Right atrium auricular region (tissue), 2 donors: ENCODE measurements at regions not wholly inside any gene's neighbourhood (a gene's known extent, or its start where the extent isn't known, plus 50 kb on each side); places are given as distances from the start of the nearest gene placed in this dataset.

ENCODE experiments used
- DNase-seq: peaks from one replicate; pipeline ENCODE4 v3.0.0-alpha.2; 2019; ENCODE audit warnings: low spot score
- H3K27ac ChIP-seq, 2 donors: fragments of 200-600 bp; sonication (generic); 1 replicate in 1 of 2; 2 replicates in 1 of 2; pipeline ENCODE4 v1.5.1; 2016 to 2019
- H3K27me3 ChIP-seq, 2 donors: fragments of 200-600 bp; sonication (generic); one replicate each; pipeline versions ENCODE4 v1.5.1 to v1.6.0; 2017 to 2019
- H3K36me3 ChIP-seq: fragments of 200-600 bp; sonication (generic); one replicate; pipeline ENCODE4 v1.5.1; 2016
- H3K4me1 ChIP-seq, 2 donors: fragments of 200-600 bp; sonication (generic); one replicate each; pipeline versions ENCODE4 v1.5.1 to v1.6.0; 2017 to 2019
- H3K4me3 ChIP-seq, 2 donors: fragments of 200-600 bp; sonication (generic); 1 replicate in 1 of 2; 2 replicates in 1 of 2; pipeline ENCODE4 v1.5.1; 2017 to 2019; ENCODE audit warnings: mild to moderate bottlenecking in 1 of 2, moderate library complexity in 1 of 2
- H3K9me3 ChIP-seq, 2 donors: fragments of 200-600 bp; sonication (generic); one replicate each; pipeline ENCODE4 v1.5.1; 2019
- CTCF ChIP-seq, 2 donors: fragments of 200-600 bp; sonication (generic); IDR thresholded peaks; one replicate each; pipeline ENCODE4 v1.5.1; 2019; ENCODE audit warnings: antibody characterized with exemption in 2 of 2

DNA sequence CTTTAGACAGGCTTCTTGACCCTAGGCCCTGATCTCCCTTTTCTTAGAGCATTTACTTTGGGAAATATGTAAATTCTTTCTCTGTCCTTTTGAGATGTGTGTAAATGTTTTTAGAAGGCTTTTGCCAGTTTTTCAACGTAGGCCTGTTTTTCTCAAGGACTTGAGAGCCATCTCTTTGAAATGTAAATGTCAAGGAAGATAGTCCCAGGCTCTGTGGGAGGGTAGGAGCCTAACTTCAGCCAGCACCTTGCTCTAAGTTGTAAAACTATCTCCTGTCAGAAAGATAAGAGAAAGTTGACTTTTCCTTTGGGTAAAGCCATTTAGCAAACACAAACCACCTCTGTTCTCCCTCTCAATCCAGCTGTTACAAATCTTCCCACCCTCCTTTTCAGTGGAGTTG lies 219.8 kb downstream of the RPS29 start:
- Histone ChIP-seq H3K27me3 (no peaks in the 10 kb centered on the region), H3K36me3 (no peaks in the 10 kb centered on the region), H3K4me1 (no peaks in the 10 kb centered on the region), H3K4me3 (no peak overlapping the region), H3K9me3 (peaks cover 0 to 2% of the 10 kb centered on the region in 2 donors), H3K27ac (no peak overlapping the region)
- TF ChIP-seq CTCF (IDR thresholded peaks at IDR 0.05), result no peak
- DNase-seq, result no peak

GRCh38 chr14:49364752-49365117 lies 221.4 kb downstream of the RPS29 start:
- Histone ChIP-seq H3K36me3 (no peaks in the 10 kb centered on the region), H3K27ac (no peak overlapping the region), H3K4me1 (no peaks in the 10 kb centered on the region), H3K27me3 (no peaks in the 10 kb centered on the region), H3K4me3 (no peak overlapping the region), H3K9me3 (peaks cover 0 to 6% of the 10 kb centered on the region in 2 donors)
- DNase-seq, result no peak
- TF ChIP-seq CTCF (IDR thresholded peaks at IDR 0.05), result no peak

DNA sequence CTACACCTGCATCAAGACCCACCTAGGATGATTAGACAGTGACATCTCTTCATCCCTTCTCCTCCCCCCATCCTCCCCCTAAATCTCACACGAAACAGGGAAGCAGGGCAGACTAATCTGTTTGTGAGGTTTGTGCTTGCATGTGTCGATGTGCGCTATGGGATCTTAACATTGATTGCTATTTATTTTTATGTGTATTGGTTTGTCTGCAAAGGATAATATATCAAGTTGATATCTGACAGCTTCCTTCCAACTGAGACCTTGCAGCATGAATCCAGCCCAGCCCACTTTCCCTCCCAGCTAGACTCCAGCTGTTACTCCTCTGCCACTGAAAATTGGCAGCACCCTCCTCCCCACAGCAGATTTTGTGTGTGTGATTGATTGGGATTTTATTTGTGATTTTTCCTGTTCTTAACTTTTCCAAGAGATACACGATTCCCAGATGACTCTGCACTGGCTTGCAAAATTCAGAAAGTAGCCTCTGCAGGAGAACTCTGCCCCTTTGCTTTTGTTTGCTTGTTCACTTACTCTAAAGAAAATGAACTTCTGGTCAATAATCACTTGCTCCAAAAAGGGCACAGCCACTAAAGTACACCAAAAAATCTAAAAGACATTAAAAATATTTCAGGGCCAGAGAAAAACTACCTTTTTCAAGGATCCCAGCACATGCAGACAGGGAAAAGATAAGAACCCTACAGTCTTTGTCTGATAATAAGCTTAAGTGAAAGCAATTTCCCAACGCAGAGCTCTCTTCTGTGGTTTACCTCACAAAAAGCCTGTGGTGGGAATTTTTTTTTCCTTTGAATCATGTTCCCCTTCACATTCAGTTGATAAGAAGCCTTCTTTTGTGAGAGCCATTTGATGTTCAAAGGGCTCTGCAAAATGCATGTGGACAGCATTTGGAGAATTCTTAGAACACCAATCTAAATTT lies 222.1 kb downstream of the RPS29 start:
- Histone ChIP-seq H3K4me1 (no peaks in the 10 kb centered on the region), H3K9me3 (peaks cover 0 to 10% of the 10 kb centered on the region in 2 donors), H3K4me3 (no peak overlapping the region), H3K36me3 (no peaks in the 10 kb centered on the region), H3K27me3 (no peaks in the 10 kb centered on the region), H3K27ac (no peak overlapping the region)
- no peak for DNase-seq
- no peak for TF ChIP-seq CTCF (IDR thresholded peaks at IDR 0.05)

DNA sequence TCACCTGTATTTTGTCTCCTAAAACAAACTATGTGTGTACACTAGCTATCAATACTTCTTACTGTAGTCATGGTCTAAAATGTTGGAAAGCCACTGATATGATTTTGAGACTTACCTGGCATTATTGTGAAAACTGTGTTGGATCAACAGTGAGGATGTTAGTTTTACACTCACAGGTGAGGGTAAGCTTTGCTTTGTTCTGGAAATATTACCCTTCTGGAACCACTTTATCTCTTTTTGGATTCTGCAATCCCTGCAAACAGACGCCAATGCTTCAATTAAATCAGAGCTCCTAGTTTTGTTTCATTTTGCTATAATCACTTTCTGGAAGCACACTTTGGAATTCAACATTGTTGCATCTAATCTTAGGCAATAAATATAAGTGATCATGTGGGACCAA lies 223.3 kb downstream of the RPS29 start:
- no peaks in the 10 kb centered on the region for H3K27me3 ChIP-seq
- no peak overlapping the region for H3K27ac ChIP-seq
- H3K9me3 ChIP-seq, result peaks cover 0 to 10% of the 10 kb centered on the region in 2 donors
- DNase-seq, result no peak
- H3K36me3 ChIP-seq, result no peaks in the 10 kb centered on the region
- no peak overlapping the region for H3K4me3 ChIP-seq
- TF ChIP-seq CTCF (IDR thresholded peaks at IDR 0.05), result no peak
- no peaks in the 10 kb centered on the region for H3K4me1 ChIP-seq

DNA sequence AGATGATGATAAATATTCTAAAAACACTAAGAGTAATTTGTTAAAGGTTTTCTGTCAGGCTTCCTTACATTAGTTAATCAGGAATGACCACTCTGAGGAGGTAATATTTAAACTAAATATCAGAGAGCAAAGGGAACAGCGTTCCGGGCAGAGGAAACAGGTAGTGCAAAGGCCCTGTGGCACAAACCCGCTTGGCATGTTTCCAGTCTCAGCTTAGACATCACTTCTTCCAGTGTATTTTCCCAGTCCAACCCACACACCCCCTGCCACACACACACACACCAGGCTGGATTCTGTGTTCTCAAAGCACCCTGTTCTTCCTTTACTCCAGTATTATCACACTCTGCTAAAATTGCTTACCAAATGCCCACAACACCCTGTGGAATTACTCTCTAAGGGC lies 247.1 kb downstream of the RPS29 start:
- H3K36me3 ChIP-seq, result no peaks in the 10 kb centered on the region
- no peaks in the 10 kb centered on the region for H3K27me3 ChIP-seq
- peaks cover 0 to 4% of the 10 kb centered on the region in 2 donors for H3K9me3 ChIP-seq
- no peak overlapping the region for H3K4me3 ChIP-seq
- H3K4me1 ChIP-seq, result no peaks in the 10 kb centered on the region
- no peak overlapping the region for H3K27ac ChIP-seq
- TF ChIP-seq CTCF (IDR thresholded peaks at IDR 0.05), result no peak
- DNase-seq, result no peak

- Histone ChIP-seq H3K27me3 (no peaks in the 10 kb centered on the region), H3K27ac (no peak overlapping the region), H3K4me1 (no peaks in the 10 kb centered on the region), H3K9me3 (no peaks in the 10 kb centered on the region), H3K36me3 (no peaks in the 10 kb centered on the region), H3K4me3 (no peak overlapping the region)
- no peak for TF ChIP-seq CTCF (IDR thresholded peaks at IDR 0.05)
- no peak for DNase-seq
These were observed 266.4 kb downstream of the RPS29 start for GRCh38 chr14:49319810-49320209.
